Osteocyte (in vitro differentiated cells): ENCODE measurements at regions not wholly inside any gene's neighbourhood (a gene's known extent, or its start where the extent isn't known, plus 50 kb on each side); places are given as distances from the start of the nearest gene placed in this dataset.
"Not testable (repeated sequence)": the region's sequence is repeated elsewhere in the genome, so short reads cannot be mapped to it uniquely, and the experiment has no call there.

Source experiments
- DNase-seq: peaks from one replicate; pipeline ENCODE4 v3.0.0; 2021; ENCODE audit warnings: mixed read lengths; ENCODE audit not compliant: unreplicated experiment; ENCODE audit errors: extremely low spot score
- H3K27ac Mint-ChIP-seq: one replicate; pipeline ENCODE4 v1.8.0; 2021; ENCODE audit warnings: mild to moderate bottlenecking, mixed read lengths; ENCODE audit not compliant: unreplicated experiment
- H3K27me3 Mint-ChIP-seq: one replicate; pipeline ENCODE4 v1.8.0; 2021; ENCODE audit warnings: mixed read lengths; ENCODE audit not compliant: unreplicated experiment
- H3K36me3 Mint-ChIP-seq: one replicate; pipeline ENCODE4 v1.8.0; 2021; ENCODE audit warnings: mixed read lengths; ENCODE audit not compliant: unreplicated experiment
- H3K4me1 Mint-ChIP-seq: one replicate; pipeline ENCODE4 v1.8.0; 2021; ENCODE audit warnings: mixed read lengths; ENCODE audit not compliant: unreplicated experiment
- H3K4me3 Mint-ChIP-seq: one replicate; pipeline ENCODE4 v1.8.0; 2021; ENCODE audit warnings: mild to moderate bottlenecking, moderate library complexity, mixed read lengths; ENCODE audit not compliant: unreplicated experiment
- H3K9me3 Mint-ChIP-seq: one replicate; pipeline ENCODE4 v1.8.0; 2021; ENCODE audit warnings: mixed read lengths; ENCODE audit not compliant: unreplicated experiment
- CTCF ChIP-seq: fragments of 200-600 bp; sonication (generic); IDR thresholded peaks from 2 replicates; pipeline ENCODE4 v1.5.0; 2021; ENCODE audit warnings: antibody characterized with exemption, mild to moderate bottlenecking, moderate library complexity

GRCh38 chr6:12635813-12636212 is 80.8 kb upstream of the PHACTR1 start:
- H3K4me1 Mint-ChIP-seq, result peaks cover 4% of the 10 kb centered on the region
- H3K27ac Mint-ChIP-seq, result no peak overlapping the region
- no peak for TF ChIP-seq CTCF
- H3K27me3 Mint-ChIP-seq, result peaks cover 27% of the 10 kb centered on the region
- H3K4me3 Mint-ChIP-seq, result no peak overlapping the region
- no peak for DNase-seq
- peaks cover 18% of the 10 kb centered on the region for H3K9me3 Mint-ChIP-seq
- H3K36me3 Mint-ChIP-seq, result peaks cover 2% of the 10 kb centered on the region

GRCh38 chr6:12636336-12636735 is 80.2 kb upstream of the PHACTR1 start:
- Mint-ChIP-seq H3K9me3 (peaks cover 18% of the 10 kb centered on the region), H3K4me3 (no peak overlapping the region), H3K4me1 (peaks cover 4% of the 10 kb centered on the region), H3K27ac (no peak overlapping the region), H3K36me3 (peaks cover 2% of the 10 kb centered on the region), H3K27me3 (peaks cover 27% of the 10 kb centered on the region)
- no peak for DNase-seq
- TF ChIP-seq CTCF, result peak; percentile 19

- peaks cover 4% of the 10 kb centered on the region for H3K4me1 Mint-ChIP-seq
- peaks cover 24% of the 10 kb centered on the region for H3K27me3 Mint-ChIP-seq
- H3K27ac Mint-ChIP-seq, result no peak overlapping the region
- peaks cover 18% of the 10 kb centered on the region for H3K9me3 Mint-ChIP-seq
- H3K36me3 Mint-ChIP-seq, result peaks cover 2% of the 10 kb centered on the region
- H3K4me3 Mint-ChIP-seq, result no peak overlapping the region
- TF ChIP-seq CTCF, result peak; percentile 83
- DNase-seq, result no peak
These were observed 78.5 kb upstream of the PHACTR1 start for GRCh38 chr6:12637960-12638641.

GRCh38 chr6:12640438-12640837 is 76.1 kb upstream of the PHACTR1 start:
- TF ChIP-seq CTCF, result no peak
- Mint-ChIP-seq H3K27ac (no peak overlapping the region), H3K36me3 (no peaks in the 10 kb centered on the region), H3K4me1 (peaks cover 4% of the 10 kb centered on the region), H3K9me3 (peaks cover 7% of the 10 kb centered on the region), H3K4me3 (no peak overlapping the region), H3K27me3 (peaks cover 12% of the 10 kb centered on the region)
- no peak for DNase-seq

GRCh38 chr6:12641785-12642184 is 74.8 kb upstream of the PHACTR1 start:
- H3K27me3 Mint-ChIP-seq, H3K27ac Mint-ChIP-seq, DNase-seq: not testable (repeated sequence)

More at GRCh38 chr6:12641785-12642184, 74.8 kb upstream of the PHACTR1 start:
- not testable (repeated sequence) for H3K4me1 Mint-ChIP-seq, H3K4me3 Mint-ChIP-seq, H3K9me3 Mint-ChIP-seq, H3K36me3 Mint-ChIP-seq
